ENCODE measurements at regions not wholly inside any gene's neighbourhood (a gene's known extent, or its start where the extent isn't known, plus 50 kb on each side); places are given as distances from the start of the nearest gene placed in this dataset.

DNA sequence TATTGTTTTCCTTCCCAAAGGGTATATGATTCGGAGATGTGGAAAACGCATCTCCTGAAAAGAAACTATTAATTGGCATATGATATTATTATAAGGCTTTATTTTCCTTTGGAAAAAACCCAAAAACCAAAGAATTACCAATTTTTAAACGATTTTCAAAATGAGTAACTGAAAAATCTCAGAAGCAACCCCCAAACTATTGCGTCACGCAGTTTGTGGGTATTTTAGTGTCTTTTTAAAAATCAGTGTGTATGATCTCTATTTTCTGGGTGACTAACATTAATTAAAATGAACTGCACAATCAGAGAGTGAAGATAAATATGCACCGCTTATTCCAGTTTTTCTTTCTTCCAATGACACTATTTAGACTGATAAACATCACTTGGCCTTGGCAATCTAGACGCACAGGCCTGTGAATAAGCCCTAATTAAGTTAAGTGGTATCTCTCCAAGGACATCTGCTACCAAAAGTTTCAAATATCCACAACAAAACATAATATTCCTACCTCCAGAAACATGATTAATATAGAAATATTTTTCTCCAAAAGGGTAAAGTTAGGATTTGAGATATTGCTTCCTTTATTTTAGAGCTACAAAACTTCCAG is 511.5 kb upstream of the FAM241A start:
- TF ChIP-seq, protein P1, sequence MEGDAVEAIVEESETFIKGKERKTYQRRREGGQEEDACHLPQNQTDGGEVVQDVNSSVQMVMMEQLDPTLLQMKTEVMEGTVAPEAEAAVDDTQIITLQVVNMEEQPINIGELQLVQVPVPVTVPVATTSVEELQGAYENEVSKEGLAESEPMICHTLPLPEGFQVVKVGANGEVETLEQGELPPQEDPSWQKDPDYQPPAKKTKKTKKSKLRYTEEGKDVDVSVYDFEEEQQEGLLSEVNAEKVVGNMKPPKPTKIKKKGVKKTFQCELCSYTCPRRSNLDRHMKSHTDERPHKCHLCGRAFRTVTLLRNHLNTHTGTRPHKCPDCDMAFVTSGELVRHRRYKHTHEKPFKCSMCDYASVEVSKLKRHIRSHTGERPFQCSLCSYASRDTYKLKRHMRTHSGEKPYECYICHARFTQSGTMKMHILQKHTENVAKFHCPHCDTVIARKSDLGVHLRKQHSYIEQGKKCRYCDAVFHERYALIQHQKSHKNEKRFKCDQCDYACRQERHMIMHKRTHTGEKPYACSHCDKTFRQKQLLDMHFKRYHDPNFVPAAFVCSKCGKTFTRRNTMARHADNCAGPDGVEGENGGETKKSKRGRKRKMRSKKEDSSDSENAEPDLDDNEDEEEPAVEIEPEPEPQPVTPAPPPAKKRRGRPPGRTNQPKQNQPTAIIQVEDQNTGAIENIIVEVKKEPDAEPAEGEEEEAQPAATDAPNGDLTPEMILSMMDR (IDR thresholded peaks at IDR 0.05) = no peak
- no peak overlapping the region for H3K4me3 ChIP-seq
- peaks cover 0 to 57% (median 7%) of the 10 kb centered on the region in 7 donors for H3K27me3 ChIP-seq
- no peaks in the 10 kb centered on the region for H3K4me1 ChIP-seq
- no peak for ATAC-seq
- 78 to 83% methylated on average over 7 of the region's 7 CpGs for WGBS, 2 donors
- no peaks in the 10 kb centered on the region for H3K9me3 ChIP-seq
- H3K36me3 ChIP-seq = no peaks in the 10 kb centered on the region
- no peak for DNase-seq
- intact Hi-C loops (cut with DNase I) = loop anchor here in 2 of 10 donors (5.0 to 10.0 kb wide), 3 partner anchors 401 to 1001 kb away; no protein-coding TSS in a partner anchor
- no peak overlapping the region for H3K27ac ChIP-seq

DNA sequence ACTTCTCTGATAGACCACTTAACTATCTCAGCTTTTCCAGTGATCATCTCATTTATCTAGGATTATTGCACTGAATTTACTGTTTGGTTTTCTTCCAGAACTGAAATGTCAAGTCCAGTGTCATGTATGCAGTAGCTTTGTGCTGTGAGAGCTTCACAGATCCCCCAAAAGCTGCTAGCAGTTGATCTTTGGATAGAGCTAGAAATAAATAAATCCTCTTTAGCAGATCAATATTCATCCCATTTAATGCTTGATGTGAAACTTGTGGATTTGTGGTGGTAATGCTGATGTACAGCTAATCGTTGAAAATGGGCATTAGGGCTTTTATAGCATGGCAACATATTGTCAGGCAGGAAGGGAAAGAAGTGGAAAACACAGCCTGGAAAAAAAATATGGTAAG is 509.6 kb upstream of the FAM241A start:
- Histone ChIP-seq H3K36me3 (no peaks in the 10 kb centered on the region), H3K27me3 (peaks cover 0 to 43% (median 7%) of the 10 kb centered on the region in 7 donors), H3K9me3 (no peaks in the 10 kb centered on the region), H3K27ac (no peak overlapping the region), H3K4me1 (no peaks in the 10 kb centered on the region), H3K4me3 (no peak overlapping the region)
- DNase-seq (no peak), ATAC-seq (no peak)
- WGBS, 2 donors = 80 to 85% methylated on average over 1 of the region's 1 CpG
- TF ChIP-seq, protein P1 (IDR thresholded peaks at IDR 0.05) = no peak
- intact Hi-C loops (cut with DNase I) = loop anchor here in 2 of 10 donors (5.0 to 10.0 kb wide), 3 partner anchors 399 to 1003 kb away; no protein-coding TSS in a partner anchor

DNA sequence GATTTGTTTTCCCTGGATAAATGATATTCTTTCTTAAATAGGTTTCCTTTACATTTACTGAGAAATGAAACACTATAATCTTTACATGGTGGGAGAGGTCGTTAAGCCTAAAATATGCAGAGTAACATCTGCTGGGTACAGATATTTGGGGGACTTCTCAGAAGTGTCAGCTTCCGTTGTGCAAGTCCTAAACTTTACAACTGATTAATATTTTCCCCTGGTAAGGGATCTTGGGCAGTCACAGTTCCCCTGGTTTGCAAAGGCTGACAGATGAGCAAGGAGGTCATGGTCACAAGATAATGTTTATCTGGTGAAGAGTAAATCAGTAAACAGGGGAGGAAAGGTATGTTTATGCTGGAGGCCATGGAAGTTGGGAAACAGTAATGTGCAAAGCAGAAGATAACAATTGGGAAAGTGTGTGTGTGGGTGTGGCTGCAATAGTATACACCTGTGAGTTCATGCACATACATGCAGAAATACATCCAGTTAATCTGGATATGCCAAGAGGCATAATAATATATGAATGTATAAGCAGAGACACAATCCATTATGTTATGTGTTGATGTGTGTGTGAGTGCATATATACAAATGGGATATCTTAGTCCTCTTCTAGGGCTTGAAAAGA is 508.2 kb upstream of the FAM241A start:
- WGBS, 2 donors = 28 to 35% methylated on average over 2 of the region's 2 CpGs
- Histone ChIP-seq H3K9me3 (no peaks in the 10 kb centered on the region), H3K4me1 (no peaks in the 10 kb centered on the region), H3K27ac (no peak overlapping the region), H3K27me3 (peaks cover 0 to 37% (median 7%) of the 10 kb centered on the region in 7 donors), H3K4me3 (no peak overlapping the region), H3K36me3 (no peaks in the 10 kb centered on the region)
- ATAC-seq = no peak
- TF ChIP-seq, protein P1 (IDR thresholded peaks at IDR 0.05) = no peak
- intact Hi-C loops (cut with DNase I) = loop anchor here in 2 of 10 donors (5.0 to 10.0 kb wide), 3 partner anchors 398 to 1005 kb away; no protein-coding TSS in a partner anchor
- no peak for DNase-seq

DNA sequence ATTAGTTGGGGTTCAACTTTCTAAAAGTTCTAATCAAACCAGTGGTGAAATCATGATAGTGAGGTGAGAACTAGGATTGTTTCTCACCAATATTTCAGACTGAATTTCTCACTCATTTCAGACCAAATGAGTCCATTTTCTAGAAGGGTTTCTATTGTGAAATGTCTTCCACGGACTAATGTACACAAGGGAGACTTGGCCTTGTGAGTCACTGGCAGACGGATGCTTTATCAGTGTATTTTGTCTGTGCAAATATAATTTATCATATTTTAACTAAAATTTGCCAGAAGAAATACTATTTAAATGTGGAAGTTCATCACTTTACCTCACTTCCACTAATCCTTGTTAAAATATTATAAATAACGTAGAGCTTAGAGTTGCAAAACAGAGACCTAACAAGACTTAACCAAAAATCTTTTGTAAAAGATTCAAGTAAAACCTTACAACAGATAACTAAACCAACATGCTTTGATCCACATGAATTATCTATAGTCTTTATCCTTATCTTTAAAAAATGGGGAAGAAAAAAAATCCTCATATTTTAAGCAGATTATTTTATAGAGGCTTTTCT is 506.0 kb upstream of the FAM241A start:
- 67 to 76% methylated on average over 3 of the region's 3 CpGs for WGBS, 2 donors
- H3K4me1 ChIP-seq = no peaks in the 10 kb centered on the region

More for the DNA sequence above, 506.0 kb upstream of the FAM241A start:
- H3K36me3 ChIP-seq = no peaks in the 10 kb centered on the region
- intact Hi-C loops (cut with DNase I) = loop anchor here in 2 of 10 donors (5.0 to 10.0 kb wide), 3 partner anchors 396 to 1007 kb away; no protein-coding TSS in a partner anchor
- no peak for DNase-seq
- H3K4me3 ChIP-seq = no peak overlapping the region
- H3K9me3 ChIP-seq = no peaks in the 10 kb centered on the region
- no peak for ATAC-seq
- no peak overlapping the region for H3K27ac ChIP-seq
- H3K27me3 ChIP-seq = peaks cover 0 to 30% (median 4%) of the 10 kb centered on the region in 7 donors
- TF ChIP-seq, protein P1 (IDR thresholded peaks at IDR 0.05) = no peak
